WTC11 (cell line): ENCODE measurements at regions not wholly inside any gene's neighbourhood (a gene's known extent, or its start where the extent isn't known, plus 50 kb on each side); places are given as distances from the start of the nearest gene placed in this dataset.

ENCODE experiments used
- FOXJ3 ChIP-seq: sonication (generic); formaldehyde crosslinking; IDR thresholded peaks from 2 replicates; pipeline ENCODE4 v1.9.0; 2021; ENCODE audit warnings: missing genetic modification reagents, mild to moderate bottlenecking, borderline replicate concordance
- FOXK1 ChIP-seq: sonication (generic); formaldehyde crosslinking; IDR thresholded peaks from 2 replicates; pipeline ENCODE4 v1.8.0; 2022; ENCODE audit warnings: mild to moderate bottlenecking, moderate library complexity, missing genetic modification reagents
- GTF2I ChIP-seq: fragments of 250-450 bp; sonication (Bioruptor Pico); conservative IDR thresholded peaks from 2 replicates; pipeline ENCODE4 v1.4.0; 2021; ENCODE audit warnings: mild to moderate bottlenecking
- MYBL2 ChIP-seq: sonication (generic); formaldehyde crosslinking; IDR thresholded peaks from 2 replicates; pipeline ENCODE4 v1.8.1; 2023; ENCODE audit warnings: mild to moderate bottlenecking, moderate library complexity, missing genetic modification reagents
- SP1 ChIP-seq: sonication (generic); formaldehyde crosslinking; conservative IDR thresholded peaks from 2 replicates; pipeline ENCODE4 v1.8.1; 2022; ENCODE audit warnings: missing genetic modification reagents
- TEAD4 ChIP-seq: sonication (generic); formaldehyde crosslinking; IDR thresholded peaks from 2 replicates; pipeline ENCODE4 v1.8.0; 2022; ENCODE audit warnings: mild to moderate bottlenecking, missing genetic modification reagents
- TP53 ChIP-seq: sonication (generic); formaldehyde crosslinking; IDR thresholded peaks from 2 replicates; pipeline ENCODE4 v1.8.1; 2023; ENCODE audit warnings: mild to moderate bottlenecking, missing genetic modification reagents
- TF ChIP-seq, protein P1 (sequence below): fragments of 200-600 bp; IDR thresholded peaks from 2 replicates; pipeline ENCODE4 v1.8.0; 2022; ENCODE audit warnings: antibody characterized with exemption
- TF ChIP-seq, protein P2 (sequence below): sonication (generic); formaldehyde crosslinking; IDR thresholded peaks from 2 replicates; pipeline ENCODE4 v1.8.0; 2022; ENCODE audit warnings: mild to moderate bottlenecking, missing genetic modification reagents
- TF ChIP-seq, protein P3 (sequence below): sonication (generic); formaldehyde crosslinking; IDR thresholded peaks from 2 replicates; pipeline ENCODE4 v1.8.0; 2022; ENCODE audit warnings: mild to moderate bottlenecking, missing genetic modification reagents
- TF ChIP-seq, protein P4 (sequence below): sonication (generic); formaldehyde crosslinking; IDR thresholded peaks from 2 replicates; pipeline ENCODE4 v1.8.1; 2022; ENCODE audit warnings: mild to moderate bottlenecking, moderate library complexity, missing genetic modification reagents
- TF ChIP-seq, protein P5 (sequence below): sonication (generic); formaldehyde crosslinking; IDR thresholded peaks from 2 replicates; pipeline ENCODE4 v1.8.1; 2022; ENCODE audit warnings: missing genetic modification reagents, borderline replicate concordance

DNA sequence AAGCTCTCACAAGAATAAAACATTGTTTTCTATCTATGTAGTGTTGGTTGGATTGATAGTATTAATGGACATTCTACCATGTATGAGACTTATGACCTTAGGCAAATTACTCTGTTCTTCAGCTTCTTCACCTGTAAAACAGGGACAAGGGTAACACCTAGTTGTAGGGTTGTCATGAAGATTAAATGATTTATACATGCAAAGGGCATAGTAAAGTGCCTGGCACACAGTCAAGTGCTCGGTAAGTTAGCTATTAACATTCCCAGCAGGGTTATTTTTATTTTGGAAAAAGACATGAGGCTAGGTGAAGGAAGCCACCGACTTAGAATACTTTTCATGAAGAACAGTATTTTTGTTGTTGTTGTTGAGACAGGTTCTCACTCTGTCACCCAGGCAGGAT, 71.2 kb upstream of the PLXNC1 start:
- TF ChIP-seq TEAD4 (CRISPR knock-in tag) (no peak), MYBL2 (no peak), FOXK1 (CRISPR knock-in tag) (no peak), TP53 (CRISPR knock-in tag) (no peak), SP1 (CRISPR knock-in tag) (no peak), GTF2I (CRISPR knock-in tag) (no peak), FOXJ3 (no peak)
- TF ChIP-seq, protein P1, sequence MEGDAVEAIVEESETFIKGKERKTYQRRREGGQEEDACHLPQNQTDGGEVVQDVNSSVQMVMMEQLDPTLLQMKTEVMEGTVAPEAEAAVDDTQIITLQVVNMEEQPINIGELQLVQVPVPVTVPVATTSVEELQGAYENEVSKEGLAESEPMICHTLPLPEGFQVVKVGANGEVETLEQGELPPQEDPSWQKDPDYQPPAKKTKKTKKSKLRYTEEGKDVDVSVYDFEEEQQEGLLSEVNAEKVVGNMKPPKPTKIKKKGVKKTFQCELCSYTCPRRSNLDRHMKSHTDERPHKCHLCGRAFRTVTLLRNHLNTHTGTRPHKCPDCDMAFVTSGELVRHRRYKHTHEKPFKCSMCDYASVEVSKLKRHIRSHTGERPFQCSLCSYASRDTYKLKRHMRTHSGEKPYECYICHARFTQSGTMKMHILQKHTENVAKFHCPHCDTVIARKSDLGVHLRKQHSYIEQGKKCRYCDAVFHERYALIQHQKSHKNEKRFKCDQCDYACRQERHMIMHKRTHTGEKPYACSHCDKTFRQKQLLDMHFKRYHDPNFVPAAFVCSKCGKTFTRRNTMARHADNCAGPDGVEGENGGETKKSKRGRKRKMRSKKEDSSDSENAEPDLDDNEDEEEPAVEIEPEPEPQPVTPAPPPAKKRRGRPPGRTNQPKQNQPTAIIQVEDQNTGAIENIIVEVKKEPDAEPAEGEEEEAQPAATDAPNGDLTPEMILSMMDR, result no peak
- TF ChIP-seq, protein P2, sequence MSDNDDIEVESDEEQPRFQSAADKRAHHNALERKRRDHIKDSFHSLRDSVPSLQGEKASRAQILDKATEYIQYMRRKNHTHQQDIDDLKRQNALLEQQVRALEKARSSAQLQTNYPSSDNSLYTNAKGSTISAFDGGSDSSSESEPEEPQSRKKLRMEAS (CRISPR knock-in tag), result no peak
- TF ChIP-seq, protein P3, sequence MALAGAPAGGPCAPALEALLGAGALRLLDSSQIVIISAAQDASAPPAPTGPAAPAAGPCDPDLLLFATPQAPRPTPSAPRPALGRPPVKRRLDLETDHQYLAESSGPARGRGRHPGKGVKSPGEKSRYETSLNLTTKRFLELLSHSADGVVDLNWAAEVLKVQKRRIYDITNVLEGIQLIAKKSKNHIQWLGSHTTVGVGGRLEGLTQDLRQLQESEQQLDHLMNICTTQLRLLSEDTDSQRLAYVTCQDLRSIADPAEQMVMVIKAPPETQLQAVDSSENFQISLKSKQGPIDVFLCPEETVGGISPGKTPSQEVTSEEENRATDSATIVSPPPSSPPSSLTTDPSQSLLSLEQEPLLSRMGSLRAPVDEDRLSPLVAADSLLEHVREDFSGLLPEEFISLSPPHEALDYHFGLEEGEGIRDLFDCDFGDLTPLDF (CRISPR knock-in tag), result no peak
- TF ChIP-seq, protein P4, sequence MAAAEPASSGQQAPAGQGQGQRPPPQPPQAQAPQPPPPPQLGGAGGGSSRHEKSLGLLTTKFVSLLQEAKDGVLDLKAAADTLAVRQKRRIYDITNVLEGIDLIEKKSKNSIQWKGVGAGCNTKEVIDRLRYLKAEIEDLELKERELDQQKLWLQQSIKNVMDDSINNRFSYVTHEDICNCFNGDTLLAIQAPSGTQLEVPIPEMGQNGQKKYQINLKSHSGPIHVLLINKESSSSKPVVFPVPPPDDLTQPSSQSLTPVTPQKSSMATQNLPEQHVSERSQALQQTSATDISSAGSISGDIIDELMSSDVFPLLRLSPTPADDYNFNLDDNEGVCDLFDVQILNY (CRISPR knock-in tag), result no peak
- TF ChIP-seq, protein P5, sequence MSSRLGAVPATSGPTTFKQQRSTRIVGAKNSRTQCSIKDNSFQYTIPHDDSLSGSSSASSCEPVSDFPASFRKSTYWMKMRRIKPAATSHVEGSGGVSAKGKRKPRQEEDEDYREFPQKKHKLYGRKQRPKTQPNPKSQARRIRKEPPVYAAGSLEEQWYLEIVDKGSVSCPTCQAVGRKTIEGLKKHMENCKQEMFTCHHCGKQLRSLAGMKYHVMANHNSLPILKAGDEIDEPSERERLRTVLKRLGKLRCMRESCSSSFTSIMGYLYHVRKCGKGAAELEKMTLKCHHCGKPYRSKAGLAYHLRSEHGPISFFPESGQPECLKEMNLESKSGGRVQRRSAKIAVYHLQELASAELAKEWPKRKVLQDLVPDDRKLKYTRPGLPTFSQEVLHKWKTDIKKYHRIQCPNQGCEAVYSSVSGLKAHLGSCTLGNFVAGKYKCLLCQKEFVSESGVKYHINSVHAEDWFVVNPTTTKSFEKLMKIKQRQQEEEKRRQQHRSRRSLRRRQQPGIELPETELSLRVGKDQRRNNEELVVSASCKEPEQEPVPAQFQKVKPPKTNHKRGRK, result no peak
